ENCODE measurements at regions not wholly inside any gene's neighbourhood (a gene's known extent, or its start where the extent isn't known, plus 50 kb on each side); places are given as distances from the start of the nearest gene placed in this dataset.

GRCh38 chr12:114817571-114818425 lies 133.8 kb upstream of the TBX3 start:
- no peaks in the 10 kb centered on the region for H3K36me3 ChIP-seq (ENCODE audit: insufficient read depth, low read length)
- no peaks in the 10 kb centered on the region for H3K27me3 ChIP-seq (ENCODE audit: insufficient read depth, low read length, poor library complexity, severe bottlenecking)
- H3K4me3 ChIP-seq (ENCODE audit: low read length, poor library complexity, severe bottlenecking), result no peak overlapping the region
- H4K20me1 ChIP-seq (ENCODE audit: insufficient read depth, low read length, poor library complexity, severe bottlenecking), result no peaks in the 10 kb centered on the region
- H2AFZ ChIP-seq (ENCODE audit: low read length), result no peak overlapping the region
- H3K9ac ChIP-seq (ENCODE audit: low read depth, low read length, poor library complexity, severe bottlenecking), result no peak overlapping the region
- no peak for TF ChIP-seq CTCF (conservative IDR thresholded peaks at IDR 0.05; ENCODE audit: low read length)
- TF ChIP-seq EZH2phosphoT487 (IDR thresholded peaks at IDR 0.05; ENCODE audit: borderline replicate concordance), result no peak
- no peaks in the 10 kb centered on the region for H3K9me2 ChIP-seq (replicated peaks; ENCODE audit: low read depth, low read length)
- H3F3A ChIP-seq (ENCODE audit: low read depth), result no peaks in the 10 kb centered on the region
- no peaks in the 10 kb centered on the region for H3K79me2 ChIP-seq (ENCODE audit: insufficient read depth, low read length)
- no peaks in the 10 kb centered on the region for H3K9me3 ChIP-seq (ENCODE audit: insufficient read depth, low read depth, low read length)
- H3K4me2 ChIP-seq (ENCODE audit: low read depth, low read length, poor library complexity, severe bottlenecking), result no peak overlapping the region
- no peaks in the 10 kb centered on the region for H3K4me1 ChIP-seq (ENCODE audit: insufficient read depth, low read length, poor library complexity, severe bottlenecking)

GRCh38 chr12:114815026-114815795 lies 131.2 kb upstream of the TBX3 start:
- Histone ChIP-seq H3K79me2 (ENCODE audit: insufficient read depth, low read length) (no peaks in the 10 kb centered on the region), H3K4me1 (ENCODE audit: insufficient read depth, low read length, poor library complexity, severe bottlenecking) (no peaks in the 10 kb centered on the region), H3F3A (ENCODE audit: low read depth) (no peaks in the 10 kb centered on the region), H3K9me3 (ENCODE audit: insufficient read depth, low read depth, low read length) (no peaks in the 10 kb centered on the region), H3K9me2 (replicated peaks; ENCODE audit: low read depth, low read length) (no peaks in the 10 kb centered on the region), H3K27me3 (ENCODE audit: insufficient read depth, low read length, poor library complexity, severe bottlenecking) (no peaks in the 10 kb centered on the region), H3K4me2 (ENCODE audit: low read depth, low read length, poor library complexity, severe bottlenecking) (no peak overlapping the region), H3K36me3 (ENCODE audit: insufficient read depth, low read length) (no peaks in the 10 kb centered on the region), H2AFZ (ENCODE audit: low read length) (no peak overlapping the region), H3K4me3 (ENCODE audit: low read length, poor library complexity, severe bottlenecking) (no peak overlapping the region), H4K20me1 (ENCODE audit: insufficient read depth, low read length, poor library complexity, severe bottlenecking) (no peaks in the 10 kb centered on the region), H3K9ac (ENCODE audit: low read depth, low read length, poor library complexity, severe bottlenecking) (no peak overlapping the region)
- TF ChIP-seq EZH2phosphoT487 (IDR thresholded peaks at IDR 0.05; ENCODE audit: borderline replicate concordance), result no peak
- no peak for TF ChIP-seq CTCF (conservative IDR thresholded peaks at IDR 0.05; ENCODE audit: low read length)

- Histone ChIP-seq H3K4me3 (ENCODE audit: low read length, poor library complexity, severe bottlenecking) (no peak overlapping the region), H2AFZ (ENCODE audit: low read length) (no peak overlapping the region), H3K4me2 (ENCODE audit: low read depth, low read length, poor library complexity, severe bottlenecking) (no peak overlapping the region)
Observed at GRCh38 chr12:114812858-114813761, 129.1 kb upstream of the TBX3 start.

More at GRCh38 chr12:114812858-114813761, 129.1 kb upstream of the TBX3 start:
- Histone ChIP-seq H3K36me3 (ENCODE audit: insufficient read depth, low read length) (no peaks in the 10 kb centered on the region), H3K9me2 (replicated peaks; ENCODE audit: low read depth, low read length) (no peaks in the 10 kb centered on the region), H3K79me2 (ENCODE audit: insufficient read depth, low read length) (no peaks in the 10 kb centered on the region), H3F3A (ENCODE audit: low read depth) (no peaks in the 10 kb centered on the region), H3K9ac (ENCODE audit: low read depth, low read length, poor library complexity, severe bottlenecking) (no peak overlapping the region), H4K20me1 (ENCODE audit: insufficient read depth, low read length, poor library complexity, severe bottlenecking) (no peaks in the 10 kb centered on the region), H3K9me3 (ENCODE audit: insufficient read depth, low read depth, low read length) (no peaks in the 10 kb centered on the region), H3K27me3 (ENCODE audit: insufficient read depth, low read length, poor library complexity, severe bottlenecking) (no peaks in the 10 kb centered on the region), H3K4me1 (ENCODE audit: insufficient read depth, low read length, poor library complexity, severe bottlenecking) (no peaks in the 10 kb centered on the region)
- TF ChIP-seq EZH2phosphoT487 (IDR thresholded peaks at IDR 0.05; ENCODE audit: borderline replicate concordance), result no peak
- no peak for TF ChIP-seq CTCF (conservative IDR thresholded peaks at IDR 0.05; ENCODE audit: low read length)

Measured in Loucy (cell line).